ENCODE measurements at regions not wholly inside any gene's neighbourhood (a gene's known extent, or its start where the extent isn't known, plus 50 kb on each side); places are given as distances from the start of the nearest gene placed in this dataset.

DNA sequence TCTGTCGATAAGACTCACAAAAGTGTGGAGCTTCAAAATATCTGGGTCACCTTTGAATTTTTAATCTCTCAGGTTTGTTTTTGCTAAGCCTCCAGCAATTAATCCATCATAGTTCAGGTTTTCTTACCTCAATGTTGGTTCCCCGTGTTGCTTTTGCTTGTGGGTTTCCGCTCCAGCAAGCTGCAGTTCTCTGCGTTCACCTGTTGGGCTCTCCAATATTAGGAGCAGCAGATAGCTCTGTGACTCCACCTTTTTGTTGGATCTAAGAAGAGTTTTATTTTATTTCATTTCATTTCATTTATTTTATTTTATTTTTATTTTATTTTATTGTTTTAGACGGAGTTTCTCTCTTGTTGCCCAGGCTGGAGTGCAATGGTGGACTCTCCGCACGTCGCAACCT lies 335.5 kb downstream of the COL11A1 start:
- Histone ChIP-seq H3K27me3 (replicated peaks in 1 of 7) (no peaks in the 10 kb centered on the region), H3K4me1 (no peaks in the 10 kb centered on the region), H3K27ac (no peak overlapping the region), H3K36me3 (no peaks in the 10 kb centered on the region), H3K4me3 (no peak overlapping the region), H3K9me3 (no peaks in the 10 kb centered on the region)
- intact Hi-C loops (cut with DNase I; ENCODE audit: low total_unique reads), result no loop called here
- WGBS, 5 donors, result 70 to 80% (median 74%) methylated on average over 8 of the region's 8 CpGs
- TF ChIP-seq POLR2A (IDR thresholded peaks at IDR 0.05) (no peak), POLR2AphosphoS5 (IDR thresholded peaks at IDR 0.05) (no peak)
- TF ChIP-seq, protein P1, sequence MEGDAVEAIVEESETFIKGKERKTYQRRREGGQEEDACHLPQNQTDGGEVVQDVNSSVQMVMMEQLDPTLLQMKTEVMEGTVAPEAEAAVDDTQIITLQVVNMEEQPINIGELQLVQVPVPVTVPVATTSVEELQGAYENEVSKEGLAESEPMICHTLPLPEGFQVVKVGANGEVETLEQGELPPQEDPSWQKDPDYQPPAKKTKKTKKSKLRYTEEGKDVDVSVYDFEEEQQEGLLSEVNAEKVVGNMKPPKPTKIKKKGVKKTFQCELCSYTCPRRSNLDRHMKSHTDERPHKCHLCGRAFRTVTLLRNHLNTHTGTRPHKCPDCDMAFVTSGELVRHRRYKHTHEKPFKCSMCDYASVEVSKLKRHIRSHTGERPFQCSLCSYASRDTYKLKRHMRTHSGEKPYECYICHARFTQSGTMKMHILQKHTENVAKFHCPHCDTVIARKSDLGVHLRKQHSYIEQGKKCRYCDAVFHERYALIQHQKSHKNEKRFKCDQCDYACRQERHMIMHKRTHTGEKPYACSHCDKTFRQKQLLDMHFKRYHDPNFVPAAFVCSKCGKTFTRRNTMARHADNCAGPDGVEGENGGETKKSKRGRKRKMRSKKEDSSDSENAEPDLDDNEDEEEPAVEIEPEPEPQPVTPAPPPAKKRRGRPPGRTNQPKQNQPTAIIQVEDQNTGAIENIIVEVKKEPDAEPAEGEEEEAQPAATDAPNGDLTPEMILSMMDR (IDR thresholded peaks at IDR 0.05 in 8 of 11, conservative IDR thresholded peaks at IDR 0.05 in 3 of 11), result no peak
- DNase-seq, result no peak

DNA sequence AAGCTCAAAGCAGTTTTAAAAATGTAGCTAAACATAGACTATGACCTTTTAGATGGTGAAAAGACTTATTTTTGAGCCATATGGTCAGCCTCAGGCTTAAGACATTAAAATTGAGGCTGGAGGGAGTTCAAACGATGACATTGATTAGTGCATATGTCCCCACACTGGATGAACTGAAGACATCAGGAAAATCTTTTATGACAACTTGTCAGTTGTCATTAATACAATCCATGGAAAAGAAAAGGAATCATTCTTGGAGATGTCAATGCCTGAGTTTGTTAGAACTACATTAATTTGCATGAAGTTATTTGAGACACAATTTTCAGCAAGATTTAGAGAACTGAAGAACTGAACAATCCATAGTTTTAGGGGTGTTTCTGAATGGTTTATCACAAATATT lies 349.9 kb downstream of the COL11A1 start:
- Histone ChIP-seq H3K9me3 (peaks cover 0 to 3% (median 0%) of the 10 kb centered on the region in 8 donors), H3K4me3 (no peak overlapping the region), H3K27me3 (replicated peaks in 1 of 7) (no peaks in the 10 kb centered on the region), H3K27ac (no peak overlapping the region), H3K4me1 (no peaks in the 10 kb centered on the region), H3K36me3 (no peaks in the 10 kb centered on the region)
- 48 to 79% (median 68%) methylated on average over 1 of the region's 1 CpG for WGBS, 5 donors
- intact Hi-C loops (cut with DNase I; ENCODE audit: low total_unique reads), result no loop called here
- TF ChIP-seq, protein P1 (IDR thresholded peaks at IDR 0.05 in 8 of 11, conservative IDR thresholded peaks at IDR 0.05 in 3 of 11), result no peak
- TF ChIP-seq POLR2AphosphoS5 (IDR thresholded peaks at IDR 0.05), result no peak
- TF ChIP-seq POLR2A (IDR thresholded peaks at IDR 0.05), result no peak
- no peak for DNase-seq

DNA sequence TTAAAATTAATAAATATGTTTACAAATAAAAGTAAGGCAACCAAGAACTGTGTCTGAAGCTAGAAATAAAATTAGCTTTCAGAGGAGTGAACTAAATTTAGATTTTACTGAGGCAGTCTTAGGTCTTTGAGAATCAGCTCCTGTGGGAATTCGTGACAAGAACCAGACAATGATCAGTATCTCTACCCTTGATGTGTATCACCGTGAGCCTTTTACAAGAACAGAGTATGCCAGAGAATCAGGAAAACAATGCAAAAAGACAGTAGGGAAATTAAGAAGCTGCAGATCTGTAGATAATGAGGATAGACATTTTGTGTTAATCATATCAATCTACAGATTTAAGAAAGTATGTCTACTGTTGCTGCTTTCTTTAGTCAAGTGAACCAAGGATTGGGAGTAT lies 351.0 kb downstream of the COL11A1 start:
- intact Hi-C loops (cut with DNase I; ENCODE audit: low total_unique reads), result no loop called here
- Histone ChIP-seq H3K27me3 (replicated peaks in 1 of 7) (no peaks in the 10 kb centered on the region), H3K4me3 (no peak overlapping the region), H3K27ac (no peak overlapping the region), H3K4me1 (no peaks in the 10 kb centered on the region), H3K36me3 (no peaks in the 10 kb centered on the region), H3K9me3 (peaks cover 0 to 3% (median 0%) of the 10 kb centered on the region in 8 donors)
- WGBS, 5 donors, result 51 to 61% (median 59%) methylated on average over 2 of the region's 2 CpGs
- no peak for TF ChIP-seq POLR2A (IDR thresholded peaks at IDR 0.05)
- TF ChIP-seq POLR2AphosphoS5 (IDR thresholded peaks at IDR 0.05), result no peak
- TF ChIP-seq, protein P1 (IDR thresholded peaks at IDR 0.05 in 8 of 11, conservative IDR thresholded peaks at IDR 0.05 in 3 of 11), result no peak
- DNase-seq, result no peak

DNA sequence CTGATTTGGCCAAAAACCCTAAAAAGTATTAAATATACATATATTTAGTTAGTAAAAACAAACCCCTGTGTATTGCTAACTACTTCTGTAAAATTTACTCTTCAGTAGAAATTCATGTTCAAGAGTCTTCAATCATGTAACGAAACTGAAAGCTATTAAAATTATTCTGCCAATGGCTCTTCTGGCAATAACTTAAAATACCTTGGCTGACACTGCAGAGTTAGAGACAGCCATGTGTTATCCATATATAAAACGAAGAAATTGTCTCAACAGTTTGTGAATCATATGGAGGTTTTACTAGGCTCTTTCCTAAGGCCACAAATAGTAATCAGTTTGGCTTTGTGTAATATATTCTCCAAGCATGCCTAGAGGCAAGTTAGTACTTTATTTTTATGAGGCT lies 357.2 kb downstream of the COL11A1 start:
- Histone ChIP-seq H3K9me3 (peaks cover 0 to 9% (median 0%) of the 10 kb centered on the region in 8 donors), H3K4me1 (no peaks in the 10 kb centered on the region), H3K4me3 (no peak overlapping the region), H3K36me3 (no peaks in the 10 kb centered on the region), H3K27me3 (replicated peaks in 1 of 7) (no peaks in the 10 kb centered on the region), H3K27ac (no peak overlapping the region)
- 43 to 70% (median 48%) methylated on average over 2 of the region's 2 CpGs for WGBS, 5 donors
- intact Hi-C loops (cut with DNase I; ENCODE audit: low total_unique reads), result no loop called here
- no peak for DNase-seq
- TF ChIP-seq POLR2A (IDR thresholded peaks at IDR 0.05), result no peak
- TF ChIP-seq, protein P1 (IDR thresholded peaks at IDR 0.05 in 8 of 11, conservative IDR thresholded peaks at IDR 0.05 in 3 of 11), result no peak
- TF ChIP-seq POLR2AphosphoS5 (IDR thresholded peaks at IDR 0.05), result no peak

Data from spleen (tissue), 11 donors.